ENCODE measurements at regions not wholly inside any gene's neighbourhood (a gene's known extent, or its start where the extent isn't known, plus 50 kb on each side); places are given as distances from the start of the nearest gene placed in this dataset.

- Histone ChIP-seq H3K36me3 (ENCODE audit: insufficient read depth, insufficient read length, low read length) (no peaks in the 10 kb centered on the region), H3K9ac (ENCODE audit: insufficient read length, low read depth) (no peak overlapping the region), H3K4me1 (ENCODE audit: insufficient read depth, insufficient read length) (no peaks in the 10 kb centered on the region), H3K4me3 (ENCODE audit: insufficient read length, low read depth) (no peak overlapping the region), H3K27me3 (ENCODE audit: insufficient read depth, insufficient read length) (no peaks in the 10 kb centered on the region), H3K9me3 (ENCODE audit: insufficient read depth, low read length) (no peaks in the 10 kb centered on the region)
- TF ChIP-seq SUZ12 (IDR thresholded peaks at IDR 0.05; ENCODE audit: extremely low read depth, insufficient read depth, insufficient read length) = no peak
- TF ChIP-seq ZNF274 (IDR thresholded peaks at IDR 0.05; ENCODE audit: low read depth, low read length) = no peak
- no peak for TF ChIP-seq YY1 (IDR thresholded peaks at IDR 0.05; ENCODE audit: insufficient read depth, insufficient read length)
- DNase-seq (ENCODE audit: low read depth, low spot score) = no peak
These were observed 738.6 kb upstream of the NR2F2 start for GRCh38 chr15:95591886-95592285.

DNA sequence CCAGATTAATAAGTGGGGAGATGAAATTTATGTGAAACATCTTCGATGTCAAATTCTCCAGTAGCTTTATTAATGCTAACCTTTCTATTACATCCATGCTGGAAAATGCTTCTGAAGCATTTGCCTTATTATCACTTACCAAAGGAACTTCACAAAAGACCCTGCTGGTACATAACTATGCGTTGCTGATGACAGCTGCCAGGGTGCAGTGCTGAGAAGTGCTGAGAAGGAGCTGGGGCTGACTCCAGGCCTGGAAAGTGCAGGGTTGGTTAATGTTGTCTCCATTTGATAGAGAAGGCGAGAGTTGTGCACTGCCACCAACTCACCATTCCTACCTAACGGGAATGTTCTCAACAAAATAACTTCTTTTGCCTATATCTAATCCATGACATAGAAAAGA lies 736.0 kb upstream of the NR2F2 start:
- no peaks in the 10 kb centered on the region for H3K9me3 ChIP-seq (ENCODE audit: insufficient read depth, low read length)
- TF ChIP-seq YY1 (IDR thresholded peaks at IDR 0.05; ENCODE audit: insufficient read depth, insufficient read length) (no peak), SUZ12 (IDR thresholded peaks at IDR 0.05; ENCODE audit: extremely low read depth, insufficient read depth, insufficient read length) (no peak), ZNF274 (IDR thresholded peaks at IDR 0.05; ENCODE audit: low read depth, low read length) (no peak)
- no peak overlapping the region for H3K4me3 ChIP-seq (ENCODE audit: insufficient read length, low read depth)
- H3K36me3 ChIP-seq (ENCODE audit: insufficient read depth, insufficient read length, low read length) = no peaks in the 10 kb centered on the region
- H3K4me1 ChIP-seq (ENCODE audit: insufficient read depth, insufficient read length) = no peaks in the 10 kb centered on the region
- H3K27me3 ChIP-seq (ENCODE audit: insufficient read depth, insufficient read length) = no peaks in the 10 kb centered on the region
- no peak overlapping the region for H3K9ac ChIP-seq (ENCODE audit: insufficient read length, low read depth)
- DNase-seq (ENCODE audit: low read depth, low spot score) = no peak

DNA sequence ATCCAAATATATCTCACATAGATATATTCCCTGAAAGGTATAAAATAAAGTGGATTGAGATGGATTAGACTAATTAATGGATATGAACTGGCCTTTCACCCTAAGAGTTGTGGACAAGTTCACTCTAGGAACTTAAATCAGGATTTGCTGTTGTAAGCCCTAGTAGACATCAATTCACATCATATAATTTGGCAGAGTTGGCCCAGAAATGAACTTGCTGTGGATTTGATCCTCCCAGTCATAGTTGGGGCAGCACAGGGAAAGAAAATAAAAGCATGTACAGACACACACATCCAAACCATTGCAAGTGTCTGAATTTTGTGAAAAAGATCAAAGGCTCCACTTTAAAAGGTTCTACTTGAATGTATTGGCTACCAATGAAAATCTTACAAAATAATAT lies 734.7 kb upstream of the NR2F2 start:
- no peak for DNase-seq (ENCODE audit: low read depth, low spot score)
- H3K4me1 ChIP-seq (ENCODE audit: insufficient read depth, insufficient read length) = no peaks in the 10 kb centered on the region
- no peak overlapping the region for H3K9ac ChIP-seq (ENCODE audit: insufficient read length, low read depth)
- no peak overlapping the region for H3K4me3 ChIP-seq (ENCODE audit: insufficient read length, low read depth)
- H3K9me3 ChIP-seq (ENCODE audit: insufficient read depth, low read length) = no peaks in the 10 kb centered on the region
- H3K36me3 ChIP-seq (ENCODE audit: insufficient read depth, insufficient read length, low read length) = no peaks in the 10 kb centered on the region
- no peaks in the 10 kb centered on the region for H3K27me3 ChIP-seq (ENCODE audit: insufficient read depth, insufficient read length)
- TF ChIP-seq SUZ12 (IDR thresholded peaks at IDR 0.05; ENCODE audit: extremely low read depth, insufficient read depth, insufficient read length) (no peak), YY1 (IDR thresholded peaks at IDR 0.05; ENCODE audit: insufficient read depth, insufficient read length) (no peak), ZNF274 (IDR thresholded peaks at IDR 0.05; ENCODE audit: low read depth, low read length) (no peak)

DNA sequence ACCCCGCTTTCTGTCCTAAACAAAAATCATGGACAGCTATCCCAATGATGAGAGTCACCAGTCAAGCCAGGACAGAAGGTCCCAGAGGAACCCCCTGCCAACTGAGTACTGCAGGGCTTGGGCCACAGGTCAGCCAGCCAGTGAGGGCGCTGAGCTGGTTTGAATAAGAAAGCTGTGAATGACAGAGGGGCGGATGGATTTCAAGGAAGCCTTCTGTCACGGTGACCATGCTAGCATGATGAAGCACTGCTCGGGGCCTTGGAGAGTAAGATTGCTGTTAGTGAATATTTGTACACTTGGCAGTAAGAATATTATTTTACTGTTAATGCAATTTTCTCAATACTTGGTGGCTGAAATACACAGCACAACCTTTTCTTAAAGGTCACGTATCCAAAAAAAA lies 734.0 kb upstream of the NR2F2 start:
- peak; percentile 43 for DNase-seq (ENCODE audit: low read depth, low spot score)
- Histone ChIP-seq H3K4me3 (ENCODE audit: insufficient read length, low read depth) (no peak overlapping the region), H3K4me1 (ENCODE audit: insufficient read depth, insufficient read length) (no peaks in the 10 kb centered on the region), H3K9me3 (ENCODE audit: insufficient read depth, low read length) (no peaks in the 10 kb centered on the region), H3K9ac (ENCODE audit: insufficient read length, low read depth) (no peak overlapping the region), H3K27me3 (ENCODE audit: insufficient read depth, insufficient read length) (no peaks in the 10 kb centered on the region), H3K36me3 (ENCODE audit: insufficient read depth, insufficient read length, low read length) (no peaks in the 10 kb centered on the region)
- TF ChIP-seq SUZ12 (IDR thresholded peaks at IDR 0.05; ENCODE audit: extremely low read depth, insufficient read depth, insufficient read length) (no peak), ZNF274 (IDR thresholded peaks at IDR 0.05; ENCODE audit: low read depth, low read length) (no peak), YY1 (IDR thresholded peaks at IDR 0.05; ENCODE audit: insufficient read depth, insufficient read length) (no peak)

GRCh38 chr15:95598251-95598855 lies 732.1 kb upstream of the NR2F2 start:
- H3K9me3 ChIP-seq (ENCODE audit: insufficient read depth, low read length) = no peaks in the 10 kb centered on the region
- TF ChIP-seq ZNF274 (IDR thresholded peaks at IDR 0.05; ENCODE audit: low read depth, low read length) (no peak), SUZ12 (IDR thresholded peaks at IDR 0.05; ENCODE audit: extremely low read depth, insufficient read depth, insufficient read length) (no peak), YY1 (IDR thresholded peaks at IDR 0.05; ENCODE audit: insufficient read depth, insufficient read length) (no peak)
- no peak overlapping the region for H3K9ac ChIP-seq (ENCODE audit: insufficient read length, low read depth)
- DNase-seq (ENCODE audit: low read depth, low spot score) = no peak
- no peaks in the 10 kb centered on the region for H3K36me3 ChIP-seq (ENCODE audit: insufficient read depth, insufficient read length, low read length)
- H3K4me1 ChIP-seq (ENCODE audit: insufficient read depth, insufficient read length) = no peaks in the 10 kb centered on the region
- no peak overlapping the region for H3K4me3 ChIP-seq (ENCODE audit: insufficient read length, low read depth)
- H3K27me3 ChIP-seq (ENCODE audit: insufficient read depth, insufficient read length) = no peaks in the 10 kb centered on the region

- Histone ChIP-seq H3K4me3 (ENCODE audit: insufficient read length, low read depth) (no peak overlapping the region), H3K9ac (ENCODE audit: insufficient read length, low read depth) (no peak overlapping the region), H3K9me3 (ENCODE audit: insufficient read depth, low read length) (no peaks in the 10 kb centered on the region), H3K4me1 (ENCODE audit: insufficient read depth, insufficient read length) (no peaks in the 10 kb centered on the region), H3K36me3 (ENCODE audit: insufficient read depth, insufficient read length, low read length) (no peaks in the 10 kb centered on the region), H3K27me3 (ENCODE audit: insufficient read depth, insufficient read length) (no peaks in the 10 kb centered on the region)
- no peak for DNase-seq (ENCODE audit: low read depth, low spot score)
- TF ChIP-seq YY1 (IDR thresholded peaks at IDR 0.05; ENCODE audit: insufficient read depth, insufficient read length) (no peak), ZNF274 (IDR thresholded peaks at IDR 0.05; ENCODE audit: low read depth, low read length) (no peak), SUZ12 (IDR thresholded peaks at IDR 0.05; ENCODE audit: extremely low read depth, insufficient read depth, insufficient read length) (no peak)
These were observed 730.1 kb upstream of the NR2F2 start for GRCh38 chr15:95600367-95600766.

- Histone ChIP-seq H3K27me3 (ENCODE audit: insufficient read depth, insufficient read length) (no peaks in the 10 kb centered on the region), H3K4me1 (ENCODE audit: insufficient read depth, insufficient read length) (no peaks in the 10 kb centered on the region), H3K9ac (ENCODE audit: insufficient read length, low read depth) (no peak overlapping the region), H3K9me3 (ENCODE audit: insufficient read depth, low read length) (no peaks in the 10 kb centered on the region), H3K36me3 (ENCODE audit: insufficient read depth, insufficient read length, low read length) (no peaks in the 10 kb centered on the region), H3K4me3 (ENCODE audit: insufficient read length, low read depth) (no peak overlapping the region)
- DNase-seq (ENCODE audit: low read depth, low spot score) = no peak
- no peak for TF ChIP-seq ZNF274 (IDR thresholded peaks at IDR 0.05; ENCODE audit: low read depth, low read length)
- no peak for TF ChIP-seq SUZ12 (IDR thresholded peaks at IDR 0.05; ENCODE audit: extremely low read depth, insufficient read depth, insufficient read length)
- no peak for TF ChIP-seq YY1 (IDR thresholded peaks at IDR 0.05; ENCODE audit: insufficient read depth, insufficient read length)
These were observed 729.6 kb upstream of the NR2F2 start for GRCh38 chr15:95600884-95601283.
